Left forelimb (tissue), 1 donor: ENCODE measurements at regions not wholly inside any gene's neighbourhood (a gene's known extent, or its start where the extent isn't known, plus 50 kb on each side); places are given as distances from the start of the nearest gene placed in this dataset.
"Not testable (repeated sequence)": the region's sequence is repeated elsewhere in the genome, so short reads cannot be mapped to it uniquely, and the experiment has no call there.

Experiments used
- DNase-seq: peaks from one replicate; pipeline ENCODE4 v3.0.0-alpha.2; 2018; ENCODE audit warnings: low spot score

DNA sequence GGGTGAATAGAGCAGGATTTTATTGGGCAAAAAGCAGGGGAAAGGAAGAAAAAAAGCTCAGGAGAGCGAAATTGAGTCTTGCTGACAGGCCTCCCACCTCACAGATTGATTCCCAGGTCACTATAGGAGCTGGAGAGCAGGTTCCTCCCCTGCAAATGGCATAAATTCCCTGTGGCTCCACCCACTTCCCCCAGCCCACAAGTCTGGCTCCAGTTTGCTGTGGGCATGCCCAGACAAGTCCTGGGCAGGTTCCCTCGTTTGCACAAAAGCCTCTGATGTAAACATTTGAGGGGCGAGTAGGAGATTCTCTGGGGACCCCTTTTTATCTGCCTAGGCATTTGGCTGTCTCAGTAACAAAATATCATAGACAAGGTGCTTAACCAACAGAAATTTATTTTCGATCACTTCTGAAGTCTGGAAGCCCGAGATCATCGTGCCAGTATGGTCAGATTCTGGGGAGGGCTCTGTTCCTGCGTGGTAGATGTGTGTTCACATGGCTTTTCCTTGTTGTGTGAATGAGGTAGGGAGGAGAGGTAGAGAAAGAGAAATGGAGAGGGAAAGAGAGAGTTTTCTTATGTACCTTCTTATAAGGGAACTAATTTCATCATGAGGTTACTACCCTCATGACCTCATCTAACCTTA is 614.5 kb downstream of the MAT2B start:
- no peak for DNase-seq

DNA sequence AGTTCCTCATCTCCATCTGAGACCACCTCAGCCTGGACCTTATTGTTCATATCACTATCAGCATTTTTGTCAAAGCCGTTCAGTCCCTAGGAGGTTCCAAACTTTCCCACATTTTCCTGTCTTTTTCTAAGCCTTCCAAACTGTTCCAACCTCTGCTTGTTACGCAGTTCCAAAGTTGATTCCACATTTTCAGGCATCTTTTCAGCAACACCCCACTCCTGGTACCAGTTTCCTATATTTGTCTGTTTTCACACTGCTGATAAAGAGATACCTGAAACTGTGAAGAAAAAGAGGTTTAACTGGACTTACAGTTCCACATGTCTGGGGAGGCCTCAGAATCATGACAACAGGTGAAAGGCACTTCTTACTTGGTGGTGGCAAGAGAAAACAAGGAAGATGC is 622.1 kb downstream of the MAT2B start:
- no peak for DNase-seq

DNA sequence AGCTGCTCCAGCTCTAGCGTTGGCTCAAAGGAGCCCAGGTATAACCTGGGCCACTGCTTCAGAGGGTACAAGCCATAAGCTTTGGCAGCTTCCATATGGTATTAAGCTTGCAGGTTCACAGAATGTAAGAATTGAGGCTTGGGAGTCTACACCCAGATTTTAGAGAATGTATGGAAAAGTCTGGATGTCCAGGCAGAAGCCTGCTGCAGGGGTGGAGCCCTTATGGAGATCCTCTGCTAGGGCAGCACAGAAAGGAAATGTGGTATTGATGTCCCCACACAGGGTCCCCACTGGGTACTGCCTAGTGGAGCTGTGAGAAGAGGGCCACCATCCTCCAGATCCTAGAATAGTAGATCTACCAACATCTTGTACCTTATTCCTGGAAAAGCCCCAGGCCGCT is 626.9 kb downstream of the MAT2B start:
- no peak for DNase-seq

DNA sequence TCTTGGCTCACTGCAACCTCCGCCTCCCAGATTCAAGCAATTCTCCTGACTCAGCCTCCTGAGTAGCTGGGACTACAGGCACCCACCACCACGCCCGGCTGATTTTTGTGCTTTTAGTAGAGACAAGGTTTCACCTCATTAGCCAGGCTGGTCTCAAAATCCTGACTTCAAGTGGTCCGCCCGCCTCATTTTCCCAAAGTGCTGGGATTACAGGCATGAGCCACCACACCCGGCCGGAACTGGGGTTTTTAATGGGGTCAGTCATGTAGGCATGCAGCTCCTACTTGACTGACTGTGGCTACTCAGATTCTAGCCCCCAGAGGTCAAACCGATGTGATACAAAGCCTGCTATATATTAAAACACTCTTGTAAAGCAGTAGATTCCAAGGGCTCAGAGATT is 631.7 kb downstream of the MAT2B start:
- no peak for DNase-seq

DNA sequence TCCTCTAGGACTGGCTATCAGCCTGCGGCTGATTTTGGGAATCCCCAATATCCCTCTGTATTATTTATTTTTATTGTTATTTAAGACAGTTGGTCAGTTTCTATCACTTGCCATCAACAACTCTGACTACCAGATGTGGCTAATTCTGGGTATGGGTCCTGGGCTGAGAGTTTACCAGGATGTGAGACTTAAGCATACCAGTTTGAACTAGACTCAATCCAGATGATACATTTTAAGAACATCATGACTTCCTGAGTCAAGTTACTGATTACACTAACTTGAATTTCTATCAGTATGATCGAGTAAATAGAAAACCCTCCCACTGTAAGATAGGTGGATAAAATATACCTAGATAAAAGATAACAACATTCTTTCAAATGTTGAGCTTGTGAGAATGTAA is 634.0 kb downstream of the MAT2B start:
- no peak for DNase-seq

DNA sequence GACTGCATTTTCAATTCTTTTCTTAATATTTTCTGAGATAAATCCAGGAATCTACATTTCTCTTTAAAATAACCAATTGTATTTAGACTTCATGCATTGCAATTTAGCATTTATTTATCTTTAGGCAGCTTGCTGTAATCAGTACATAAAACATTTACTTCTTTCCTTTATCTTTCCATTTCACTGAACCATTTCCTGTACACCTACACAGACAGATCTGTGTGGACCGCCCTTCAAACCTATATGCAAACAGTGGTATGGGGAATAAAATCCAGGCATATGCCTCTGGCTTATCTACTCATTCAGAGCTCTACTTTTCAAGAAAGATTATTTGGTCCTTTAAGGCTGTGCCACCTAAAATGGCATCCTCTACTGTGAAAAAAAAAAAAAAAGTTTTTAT is 640.0 kb downstream of the MAT2B start:
- no peak for DNase-seq

DNA sequence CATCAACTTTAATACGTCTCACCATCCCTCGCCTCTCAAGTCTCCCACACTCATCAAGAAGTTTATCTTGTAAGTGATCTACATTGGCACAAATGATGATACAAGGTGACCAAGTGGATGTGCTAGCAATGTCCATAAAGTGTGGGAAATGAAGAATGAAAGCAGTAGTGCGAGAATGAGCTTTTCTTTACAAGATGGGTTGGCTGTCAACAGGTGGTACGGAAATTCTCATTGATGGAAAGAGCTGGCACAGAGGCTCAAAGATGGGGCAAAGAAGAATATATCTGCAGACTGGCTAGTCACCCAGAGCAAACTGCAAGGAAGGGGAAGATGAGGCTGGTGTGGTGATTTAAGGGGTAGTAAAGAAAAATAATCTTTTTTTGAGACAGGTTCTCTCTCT is 640.8 kb downstream of the MAT2B start:
- no peak for DNase-seq

DNA sequence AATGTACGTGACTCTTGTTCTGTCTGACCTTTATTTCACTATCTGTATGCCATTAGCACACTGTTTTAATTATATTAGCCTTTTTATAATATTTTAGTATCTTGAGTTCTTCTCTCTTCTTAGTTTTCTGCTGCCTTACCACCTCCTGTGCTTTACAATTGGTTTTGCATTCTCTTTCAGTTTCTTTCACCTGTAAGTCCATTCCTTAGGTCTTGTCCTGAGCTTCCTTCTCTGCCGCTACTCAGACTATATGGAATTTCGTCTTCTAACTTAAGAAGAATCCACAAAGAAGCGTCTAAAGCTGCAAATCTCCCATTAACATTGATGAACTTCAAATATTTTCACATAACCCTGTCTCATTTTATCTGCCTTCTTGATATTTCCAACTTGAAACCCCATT is 642.9 kb downstream of the MAT2B start:
- DNase-seq, result no peak

DNA sequence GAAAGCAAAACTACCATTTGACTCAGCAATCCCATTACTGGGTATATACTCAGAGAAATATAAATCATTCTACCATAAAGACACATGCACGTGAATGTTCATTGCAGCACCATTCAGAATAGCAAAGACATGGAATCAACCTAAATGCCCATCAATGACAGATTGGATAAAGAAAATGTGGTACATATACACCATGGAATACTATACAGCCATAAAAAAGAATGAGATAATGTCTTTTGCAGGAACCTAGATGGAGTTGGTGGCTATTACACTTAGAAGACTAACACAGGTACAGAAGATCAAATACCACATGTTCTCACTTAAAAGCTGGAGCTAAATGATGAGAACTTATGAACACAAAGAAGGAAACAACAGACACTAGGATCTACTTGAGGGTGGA is 647.1 kb downstream of the MAT2B start:
- DNase-seq, result not testable (repeated sequence)

DNA sequence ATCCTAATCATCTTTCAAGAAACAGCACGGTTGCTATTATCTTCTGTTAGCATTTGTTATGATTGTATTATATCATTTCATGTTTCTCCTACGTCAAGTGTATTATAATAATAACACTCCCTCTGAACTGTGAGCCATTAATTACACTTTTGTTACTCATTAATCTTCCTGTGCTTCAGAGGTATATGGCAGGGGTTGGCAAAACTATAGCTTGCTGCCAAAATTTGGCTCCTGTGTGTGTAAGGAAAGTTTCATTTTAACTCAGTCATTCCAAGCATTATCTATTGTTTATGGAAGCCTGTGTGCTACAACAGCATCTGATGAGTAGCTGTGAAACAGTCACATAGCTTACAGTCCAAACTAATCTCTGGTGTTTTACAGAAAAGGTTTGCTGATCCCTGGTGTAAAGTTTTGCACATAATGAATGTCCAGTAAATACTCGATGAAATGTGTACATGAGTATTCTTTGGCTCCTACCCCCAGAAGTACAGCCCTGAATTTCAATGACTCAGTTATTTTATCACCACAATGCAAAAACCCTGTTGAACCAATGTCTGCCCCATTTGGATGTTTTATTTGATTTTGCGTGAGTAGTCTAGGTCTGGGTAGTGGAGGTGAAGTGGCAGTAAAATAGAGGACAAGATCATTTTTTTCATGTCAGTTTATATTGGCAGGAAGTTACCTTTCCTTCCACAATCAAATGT is 648.2 kb downstream of the MAT2B start:
- DNase-seq, result no peak

DNA sequence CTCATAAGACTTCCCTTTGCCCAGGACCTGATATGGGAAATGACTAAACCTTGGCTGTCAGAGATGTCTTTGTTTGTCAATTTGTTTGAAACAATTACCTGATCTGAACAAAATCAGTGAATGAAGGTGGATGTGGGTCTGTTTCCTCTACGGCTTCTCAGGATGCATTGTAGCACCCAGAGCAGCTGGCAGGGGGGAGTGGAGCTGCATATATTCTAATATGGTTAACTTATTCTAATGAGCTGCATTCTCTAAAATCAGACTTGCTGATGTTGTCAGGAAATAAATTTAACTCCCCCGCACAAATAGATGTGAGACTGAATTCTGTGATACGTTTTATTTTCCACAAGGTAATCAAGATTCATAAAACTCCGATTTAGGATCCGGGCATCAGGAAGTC is 665.4 kb downstream of the MAT2B start:
- DNase-seq, result no peak

DNA sequence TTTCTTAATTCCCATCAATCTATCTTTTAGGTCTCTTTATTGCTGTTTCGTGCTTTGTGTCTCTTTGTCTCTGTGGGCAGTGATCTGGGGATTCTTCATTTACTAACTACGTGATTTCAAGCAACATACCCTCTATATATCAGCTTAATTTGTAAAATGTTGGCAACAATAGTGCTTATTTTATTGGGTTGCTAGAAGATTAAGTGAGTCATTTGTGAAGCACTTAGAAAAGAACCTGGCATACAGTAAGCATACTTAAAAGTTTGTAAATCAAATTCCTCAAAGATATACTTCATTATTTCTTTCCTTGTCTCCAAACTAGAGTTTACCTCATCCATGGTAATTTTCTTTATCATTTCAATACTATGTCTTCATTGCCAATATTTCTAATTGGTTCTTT is 669.7 kb downstream of the MAT2B start:
- DNase-seq, result no peak

DNA sequence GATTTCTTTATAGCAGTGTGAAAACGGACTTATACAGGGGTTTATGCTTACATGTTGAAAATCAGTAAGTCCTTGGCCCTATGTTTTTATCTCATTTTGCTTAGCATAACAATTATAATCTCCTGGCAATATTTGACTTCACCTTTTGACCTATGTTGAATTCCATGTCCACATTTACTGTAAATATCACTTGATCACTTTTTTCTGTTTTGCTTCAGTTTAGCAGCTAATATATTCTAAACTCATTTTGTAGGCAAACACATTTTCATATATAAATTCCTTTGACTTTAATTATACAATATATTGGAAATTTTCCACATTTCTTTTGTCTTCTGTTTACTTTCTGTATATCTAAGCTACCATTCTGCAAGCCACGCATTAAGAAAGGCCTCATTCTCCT is 674.0 kb downstream of the MAT2B start:
- DNase-seq, result no peak

DNA sequence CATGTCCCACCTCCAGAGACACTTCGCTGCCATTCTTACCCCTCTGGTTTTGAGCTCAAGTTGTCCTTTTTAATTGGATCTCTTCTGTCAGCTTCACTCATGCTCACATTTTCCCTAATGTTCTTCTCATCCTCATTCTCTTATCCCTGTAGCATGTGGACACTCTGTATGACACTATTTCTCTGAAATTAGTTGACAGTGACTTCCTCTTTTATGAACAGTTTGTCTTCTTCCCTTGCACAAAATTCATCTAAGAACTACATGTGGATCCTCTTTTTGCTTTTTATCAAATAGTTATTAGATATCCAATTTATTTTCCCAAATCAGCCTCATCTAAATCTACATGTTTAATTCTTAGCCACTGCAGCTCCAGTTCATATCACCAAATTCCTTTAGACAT is 676.2 kb downstream of the MAT2B start:
- DNase-seq, result no peak

DNA sequence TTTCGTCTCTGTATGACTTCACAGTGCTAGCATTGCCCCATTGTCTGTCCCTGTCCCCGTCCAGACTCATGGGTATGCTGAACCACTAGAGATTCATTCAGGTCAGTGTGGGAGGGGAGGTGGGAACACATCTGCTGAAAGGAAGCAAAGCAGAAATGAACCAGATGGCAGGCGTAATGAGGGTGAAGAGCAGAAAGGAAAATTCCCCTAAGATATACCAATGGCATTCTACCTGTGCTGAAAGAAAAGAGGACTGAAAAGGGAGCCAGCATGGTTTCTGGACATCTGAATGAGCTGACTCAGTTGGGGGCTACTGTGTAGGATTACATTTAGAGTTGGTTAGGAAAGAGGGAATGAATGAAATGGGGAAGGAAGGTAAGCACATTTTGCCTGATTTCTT is 678.7 kb downstream of the MAT2B start:
- no peak for DNase-seq

DNA sequence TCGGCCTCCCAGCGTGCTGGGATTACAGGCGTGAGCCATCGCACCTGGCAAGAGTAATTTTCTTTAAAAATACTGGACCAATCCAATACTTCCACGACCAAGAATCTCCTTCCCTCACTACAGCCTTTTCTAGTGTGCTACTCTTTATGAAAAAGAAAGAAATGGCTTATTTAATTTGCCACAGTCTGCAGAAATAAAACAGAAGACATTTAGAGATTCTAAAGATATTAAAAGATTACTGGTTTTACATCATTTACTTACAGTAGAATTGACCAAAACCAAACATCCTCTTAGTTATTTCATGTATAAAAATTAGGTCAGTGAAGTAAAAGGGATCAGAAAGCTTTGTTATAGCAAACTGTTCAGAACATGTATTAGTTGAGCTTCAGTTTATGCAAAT is 679.6 kb downstream of the MAT2B start:
- no peak for DNase-seq

DNA sequence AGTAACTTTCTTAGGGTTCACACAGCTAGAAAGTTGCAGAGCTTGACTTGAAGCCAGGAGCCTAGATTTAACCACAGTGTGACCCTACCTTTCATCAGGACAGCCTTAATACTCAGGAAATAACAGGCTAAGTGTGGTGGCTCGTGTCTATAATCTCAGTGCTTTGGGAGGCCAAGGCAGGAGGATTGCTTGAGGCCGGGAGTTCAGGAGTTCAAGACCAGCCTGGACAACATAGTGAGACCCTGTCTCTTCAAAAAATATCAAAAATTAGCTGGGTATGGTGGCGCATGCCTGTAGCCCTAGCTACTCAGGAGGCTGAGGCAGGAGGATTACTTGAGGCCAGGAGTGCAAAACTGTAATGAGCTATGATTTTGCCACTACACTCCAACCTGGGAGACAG is 681.1 kb downstream of the MAT2B start:
- DNase-seq, result no peak

DNA sequence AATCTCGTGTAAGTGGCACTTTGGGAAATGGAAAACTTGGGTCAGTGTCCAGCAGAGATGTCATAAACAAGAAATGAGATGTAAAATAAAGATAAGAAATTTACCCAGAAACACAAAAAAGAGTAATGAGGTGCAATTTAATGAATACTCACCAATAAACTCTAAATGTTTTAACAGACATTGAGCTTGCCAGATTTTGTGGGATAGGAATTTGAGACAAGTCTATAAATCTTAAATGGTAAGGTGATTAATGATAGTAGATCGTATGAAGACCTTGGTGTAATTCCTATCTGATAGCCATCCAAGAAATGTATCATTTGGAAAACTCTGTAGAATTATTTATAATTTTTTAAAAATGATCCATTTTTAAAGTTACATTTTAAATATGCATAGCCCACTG is 682.4 kb downstream of the MAT2B start:
- DNase-seq, result no peak

DNA sequence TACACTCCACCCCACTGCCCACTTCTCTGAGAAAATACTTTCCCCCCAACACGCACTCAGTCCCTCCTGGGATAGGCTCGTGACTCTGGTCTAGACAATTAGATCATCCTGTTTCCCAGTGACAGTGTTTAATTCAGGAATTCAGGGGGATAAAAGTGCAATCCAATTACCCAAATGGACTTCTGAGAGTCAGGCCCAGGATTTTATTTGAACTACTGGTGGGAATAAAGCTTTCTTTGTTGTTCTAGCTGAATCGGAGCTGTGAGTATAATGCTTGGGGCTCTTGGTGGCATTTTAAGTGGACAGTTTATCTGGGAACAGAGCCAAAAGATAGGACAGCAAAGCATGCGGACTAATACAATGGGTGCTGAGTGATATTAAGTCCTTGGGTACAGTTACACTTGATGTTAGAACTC is 683.3 kb downstream of the MAT2B start:
- no peak for DNase-seq

DNA sequence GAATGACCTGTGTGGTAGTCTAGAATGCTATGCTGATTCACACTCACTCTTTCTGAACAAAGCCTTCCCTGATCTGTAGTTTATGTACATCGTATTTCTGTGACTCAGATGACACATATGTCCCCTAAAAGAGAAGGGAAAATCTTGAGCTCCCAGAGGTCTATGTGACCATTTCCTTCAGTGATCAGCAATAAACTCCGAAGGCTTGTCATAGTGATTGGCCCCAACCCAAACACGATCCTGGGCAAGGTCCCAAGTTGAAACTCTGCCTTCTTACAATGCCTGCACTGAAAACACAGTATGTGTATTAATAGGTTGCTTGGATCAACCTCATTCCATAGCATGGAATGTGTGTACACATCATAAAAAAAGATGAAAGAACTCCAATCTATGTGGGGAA is 685.8 kb downstream of the MAT2B start:
- no peak for DNase-seq

DNA sequence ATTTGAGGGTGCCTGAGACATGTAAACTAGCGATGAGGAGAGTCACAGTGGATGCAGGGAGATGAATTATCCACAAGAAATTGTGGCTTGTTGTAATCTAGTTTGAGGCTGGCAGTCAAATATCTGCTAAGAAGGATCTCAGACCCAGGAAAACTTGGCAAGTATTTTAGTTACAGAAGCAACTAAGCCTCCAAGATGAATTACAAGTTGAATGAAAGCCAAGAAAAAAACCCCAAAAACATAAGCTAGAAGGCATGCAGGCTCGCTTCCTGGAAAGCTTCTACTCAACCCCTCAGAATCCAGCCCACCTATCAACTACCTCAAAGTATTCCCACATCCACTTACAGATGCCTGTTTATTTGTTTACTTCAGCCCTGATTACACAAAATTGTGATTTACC is 696.9 kb downstream of the MAT2B start:
- DNase-seq, result no peak

DNA sequence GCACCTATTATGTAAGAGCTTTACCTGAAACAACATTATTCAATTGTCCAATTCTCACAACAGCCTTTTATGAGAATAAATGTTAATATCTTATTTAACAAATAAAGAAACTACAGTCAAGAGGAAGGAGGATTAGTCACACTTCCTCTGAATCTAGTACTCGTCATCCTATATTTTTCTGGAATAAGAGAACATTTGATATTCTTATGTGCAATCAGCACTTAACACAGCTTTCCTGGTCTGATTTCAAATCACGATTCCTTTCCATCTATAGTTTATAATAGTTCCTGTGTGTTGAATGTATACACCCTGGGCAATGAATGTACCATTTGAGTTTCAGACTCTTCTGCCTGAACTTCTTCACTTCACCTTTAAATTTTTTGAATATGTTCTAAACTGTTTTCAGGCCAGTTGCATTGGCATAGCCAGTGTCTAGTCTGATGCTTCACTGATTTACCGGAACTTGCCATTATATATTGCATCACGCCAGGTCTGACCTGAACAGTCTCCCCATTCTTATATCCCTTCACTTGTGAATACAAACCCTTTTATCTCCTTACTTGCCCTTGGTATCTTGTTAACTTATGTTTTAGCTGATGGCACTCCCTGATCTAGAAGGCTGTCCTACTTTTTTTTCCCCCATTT is 698.3 kb downstream of the MAT2B start:
- DNase-seq, result no peak

DNA sequence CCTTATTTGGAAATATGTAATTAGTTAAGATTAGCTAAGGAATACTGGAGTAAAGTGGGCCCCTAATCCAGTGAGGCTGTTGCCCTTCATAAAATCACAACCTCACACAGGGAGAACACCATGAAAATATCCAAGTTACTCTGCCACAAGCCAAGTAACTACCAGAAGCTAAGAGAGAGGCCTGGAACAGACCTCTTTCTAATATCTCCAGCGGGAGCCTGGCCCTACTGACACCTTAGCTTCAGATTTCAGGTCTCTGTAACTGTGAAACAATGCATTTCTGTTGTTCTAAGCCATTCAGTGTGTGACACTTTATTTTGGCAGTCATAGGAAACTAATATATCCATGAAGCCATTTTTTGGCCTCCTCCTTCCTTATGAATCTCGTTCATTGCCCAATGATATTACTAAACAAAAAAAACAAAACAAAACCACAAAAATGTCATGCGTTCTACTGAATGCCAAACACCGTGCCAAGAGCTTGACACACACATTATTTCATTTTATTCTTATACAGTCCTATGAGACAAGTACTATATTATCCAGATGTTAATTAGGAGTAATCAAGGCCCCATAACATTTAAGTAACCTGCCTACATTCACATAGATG is 699.0 kb downstream of the MAT2B start:
- DNase-seq, result no peak
